PC-9 (cell line): ENCODE measurements at regions not wholly inside any gene's neighbourhood (a gene's known extent, or its start where the extent isn't known, plus 50 kb on each side); places are given as distances from the start of the nearest gene placed in this dataset.

Experiments
- CTCF ChIP-seq: fragments of 200-600 bp; sonication (generic); conservative IDR thresholded peaks from 2 replicates; pipeline ENCODE4 v1.6.1; 2017; ENCODE audit warnings: mixed run types, antibody characterized with exemption, mild to moderate bottlenecking, moderate library complexity
- EZH2 ChIP-seq: fragments of 200-600 bp; sonication (generic); IDR thresholded peaks from 2 replicates; pipeline ENCODE4 v1.8.0; 2017; ENCODE audit warnings: antibody characterized with exemption, low read depth

DNA sequence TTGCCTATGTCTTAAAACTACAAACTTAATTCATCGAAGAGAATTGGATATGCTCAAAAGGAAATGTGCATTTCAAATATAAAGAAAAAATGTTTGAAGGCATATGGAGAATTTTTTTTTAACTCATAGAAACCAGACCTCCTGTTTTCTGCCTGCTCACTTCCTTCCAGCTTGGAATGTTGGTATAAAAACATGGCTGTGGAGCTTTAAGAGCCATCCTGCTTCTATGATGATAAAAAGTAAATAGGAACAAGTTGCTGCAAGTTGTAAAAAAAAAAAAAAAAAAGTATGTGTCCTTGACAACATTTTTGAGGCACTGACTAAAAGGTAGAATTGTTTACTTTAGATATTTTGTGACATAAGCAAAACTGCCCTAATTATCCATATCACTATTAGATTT lies 1230.7 kb downstream of the PCDH9 start:
- no peak for TF ChIP-seq CTCF
- no peak for TF ChIP-seq EZH2
